ENCODE measurements at regions not wholly inside any gene's neighbourhood (a gene's known extent, or its start where the extent isn't known, plus 50 kb on each side); places are given as distances from the start of the nearest gene placed in this dataset.

DNA sequence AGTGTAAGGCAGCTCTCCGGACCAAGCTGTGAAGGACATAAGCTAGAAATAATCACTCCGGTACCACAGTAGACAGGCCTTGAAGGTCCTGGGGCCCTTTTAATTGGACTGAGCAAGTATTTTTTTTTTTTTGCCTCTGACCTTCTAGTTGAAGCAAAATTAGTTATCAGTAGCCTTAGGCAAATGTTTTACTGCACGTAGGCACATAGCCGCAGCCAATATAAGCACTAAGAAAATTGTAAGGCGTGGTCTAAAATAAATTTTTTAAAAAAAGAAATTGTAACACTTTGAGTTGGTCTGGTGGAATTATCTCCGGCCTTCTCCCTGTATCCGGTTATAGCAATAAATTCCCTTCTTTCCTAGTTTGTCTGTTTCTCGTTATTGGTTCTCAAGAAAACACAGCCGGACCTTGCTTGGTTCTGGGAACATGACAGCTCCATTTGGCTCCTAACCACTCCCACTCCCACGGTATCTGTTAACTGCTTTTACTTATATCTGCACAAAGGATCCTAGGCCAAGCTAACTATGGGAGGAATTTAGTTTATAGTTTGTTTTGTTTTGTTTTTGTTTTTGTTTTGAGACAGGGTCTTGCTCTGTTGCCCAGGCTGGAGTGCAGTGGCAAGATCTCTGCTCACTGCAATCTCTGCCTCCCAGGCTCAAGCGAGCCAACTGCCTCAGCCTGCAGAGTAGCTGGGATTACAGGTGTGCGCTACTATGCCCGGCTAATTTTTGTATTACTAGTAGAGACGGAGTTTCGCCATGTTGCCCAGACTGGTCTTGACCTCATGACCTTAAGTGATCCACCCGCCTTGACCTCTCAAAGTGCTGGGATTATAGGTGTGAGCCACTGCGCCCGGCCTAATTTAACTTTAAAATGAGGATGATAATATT, 124.4 kb upstream of the KIF5B start:
- TF ChIP-seq POLR2A (IDR thresholded peaks at IDR 0.05): no peak
- TF ChIP-seq, protein P1, sequence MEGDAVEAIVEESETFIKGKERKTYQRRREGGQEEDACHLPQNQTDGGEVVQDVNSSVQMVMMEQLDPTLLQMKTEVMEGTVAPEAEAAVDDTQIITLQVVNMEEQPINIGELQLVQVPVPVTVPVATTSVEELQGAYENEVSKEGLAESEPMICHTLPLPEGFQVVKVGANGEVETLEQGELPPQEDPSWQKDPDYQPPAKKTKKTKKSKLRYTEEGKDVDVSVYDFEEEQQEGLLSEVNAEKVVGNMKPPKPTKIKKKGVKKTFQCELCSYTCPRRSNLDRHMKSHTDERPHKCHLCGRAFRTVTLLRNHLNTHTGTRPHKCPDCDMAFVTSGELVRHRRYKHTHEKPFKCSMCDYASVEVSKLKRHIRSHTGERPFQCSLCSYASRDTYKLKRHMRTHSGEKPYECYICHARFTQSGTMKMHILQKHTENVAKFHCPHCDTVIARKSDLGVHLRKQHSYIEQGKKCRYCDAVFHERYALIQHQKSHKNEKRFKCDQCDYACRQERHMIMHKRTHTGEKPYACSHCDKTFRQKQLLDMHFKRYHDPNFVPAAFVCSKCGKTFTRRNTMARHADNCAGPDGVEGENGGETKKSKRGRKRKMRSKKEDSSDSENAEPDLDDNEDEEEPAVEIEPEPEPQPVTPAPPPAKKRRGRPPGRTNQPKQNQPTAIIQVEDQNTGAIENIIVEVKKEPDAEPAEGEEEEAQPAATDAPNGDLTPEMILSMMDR (IDR thresholded peaks at IDR 0.05): no peak
- no peak for TF ChIP-seq POLR2AphosphoS5 (IDR thresholded peaks at IDR 0.05)

All from prostate gland (tissue), 2 donors.